Uterus (tissue), 3 donors: ENCODE measurements at regions not wholly inside any gene's neighbourhood (a gene's known extent, or its start where the extent isn't known, plus 50 kb on each side); places are given as distances from the start of the nearest gene placed in this dataset.

Source experiments
- DNase-seq, 2 donors: peaks; one replicate each; pipeline ENCODE4 v3.0.0-alpha.2; 2019 to 2020
- H3K27ac ChIP-seq, 2 donors: fragments of 200-600 bp; sonication (generic); 1 replicate in 1 of 2; 2 replicates in 1 of 2; pipeline ENCODE4 v1.5.1; 2016 to 2018
- H3K27me3 ChIP-seq, 2 donors: fragments of 200-600 bp; sonication (generic); one replicate each; pipeline ENCODE4 v1.5.1; 2018 to 2019; ENCODE audit warnings: control low read depth in 1 of 2
- H3K36me3 ChIP-seq, 2 donors: fragments of 200-600 bp; sonication (generic); one replicate each; pipeline ENCODE4 v1.5.1; 2019; ENCODE audit warnings: control low read depth in 1 of 2
- H3K4me1 ChIP-seq, 2 donors: fragments of 200-600 bp; sonication (generic); one replicate each; pipeline ENCODE4 v1.5.1; 2018 to 2019; ENCODE audit warnings: control low read depth in 1 of 2
- H3K4me3 ChIP-seq, 2 donors: fragments of 200-600 bp; sonication (generic); 1 replicate in 1 of 2; 2 replicates in 1 of 2; pipeline ENCODE4 v1.5.1; 2018 to 2019; ENCODE audit warnings: mild to moderate bottlenecking in 1 of 2
- H3K9me3 ChIP-seq, 2 donors: fragments of 200-600 bp; sonication (generic); one replicate each; pipeline ENCODE4 v1.5.1; 2019; ENCODE audit warnings: control low read depth in 1 of 2
- POLR2A ChIP-seq, 2 donors: fragments of 450-650 bp; IDR thresholded peaks; one replicate each; pipeline ENCODE4 v1.6.1; 2016; ENCODE audit warnings: antibody characterized with exemption in 2 of 2, mild to moderate bottlenecking in 1 of 2, moderate library complexity in 1 of 2
- intact Hi-C: fragments of 100-400 bp; cut with DNase I; formaldehyde crosslinking; loops from one replicate; pipeline ENCODE4 v1.15.1; 2023; ENCODE audit warnings: low total_unique reads
- TF ChIP-seq, protein P1 (sequence below), 4 experiments: fragments of 200-600 bp in 2 of 4; fragments of 450-650 bp in 2 of 4; sonication (generic) in 2 of 4; IDR thresholded peaks; one replicate each; pipeline ENCODE4 v1.5.1; 2016 to 2019; ENCODE audit warnings: antibody characterized with exemption in 4 of 4, mild to moderate bottlenecking in 2 of 4, moderate library complexity in 1 of 4
- donor health status: DM: yes; HTN: yes; CAD: no.

DNA sequence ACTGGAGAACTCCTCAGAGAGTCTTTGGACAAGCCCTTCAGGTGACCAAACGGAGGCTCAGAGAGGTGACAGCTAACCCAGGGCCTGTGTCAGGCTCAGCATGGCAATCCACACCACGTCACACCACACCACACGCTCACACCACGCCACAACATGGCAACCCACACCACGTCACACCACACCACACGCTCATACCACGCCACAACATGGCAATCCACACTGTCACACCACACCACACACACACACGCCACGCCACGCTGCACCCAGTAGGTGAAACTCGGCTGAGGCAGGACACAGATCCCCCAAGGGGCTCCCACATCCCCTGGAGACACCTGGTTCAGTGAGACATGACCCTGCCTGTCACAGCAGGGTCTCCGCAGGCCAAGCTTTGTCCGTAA lies 107.3 kb downstream of the PDGFA start:
- H3K36me3 ChIP-seq: no peaks in the 10 kb centered on the region
- no peaks in the 10 kb centered on the region for H3K4me1 ChIP-seq
- DNase-seq: no peak
- TF ChIP-seq, protein P1, sequence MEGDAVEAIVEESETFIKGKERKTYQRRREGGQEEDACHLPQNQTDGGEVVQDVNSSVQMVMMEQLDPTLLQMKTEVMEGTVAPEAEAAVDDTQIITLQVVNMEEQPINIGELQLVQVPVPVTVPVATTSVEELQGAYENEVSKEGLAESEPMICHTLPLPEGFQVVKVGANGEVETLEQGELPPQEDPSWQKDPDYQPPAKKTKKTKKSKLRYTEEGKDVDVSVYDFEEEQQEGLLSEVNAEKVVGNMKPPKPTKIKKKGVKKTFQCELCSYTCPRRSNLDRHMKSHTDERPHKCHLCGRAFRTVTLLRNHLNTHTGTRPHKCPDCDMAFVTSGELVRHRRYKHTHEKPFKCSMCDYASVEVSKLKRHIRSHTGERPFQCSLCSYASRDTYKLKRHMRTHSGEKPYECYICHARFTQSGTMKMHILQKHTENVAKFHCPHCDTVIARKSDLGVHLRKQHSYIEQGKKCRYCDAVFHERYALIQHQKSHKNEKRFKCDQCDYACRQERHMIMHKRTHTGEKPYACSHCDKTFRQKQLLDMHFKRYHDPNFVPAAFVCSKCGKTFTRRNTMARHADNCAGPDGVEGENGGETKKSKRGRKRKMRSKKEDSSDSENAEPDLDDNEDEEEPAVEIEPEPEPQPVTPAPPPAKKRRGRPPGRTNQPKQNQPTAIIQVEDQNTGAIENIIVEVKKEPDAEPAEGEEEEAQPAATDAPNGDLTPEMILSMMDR (IDR thresholded peaks at IDR 0.05): no peak
- TF ChIP-seq POLR2A (IDR thresholded peaks at IDR 0.05): no peak
- H3K27ac ChIP-seq: no peak overlapping the region
- no peak overlapping the region for H3K4me3 ChIP-seq
- intact Hi-C loops: no loop called here
- H3K27me3 ChIP-seq: no peaks in the 10 kb centered on the region
- no peaks in the 10 kb centered on the region for H3K9me3 ChIP-seq

- no peak for TF ChIP-seq POLR2A (IDR thresholded peaks at IDR 0.05)
- TF ChIP-seq, protein P1 (IDR thresholded peaks at IDR 0.05): no peak
- no peaks in the 10 kb centered on the region for H3K36me3 ChIP-seq
- no peak overlapping the region for H3K27ac ChIP-seq
- H3K9me3 ChIP-seq: no peaks in the 10 kb centered on the region
- no peak overlapping the region for H3K4me3 ChIP-seq
- no peaks in the 10 kb centered on the region for H3K4me1 ChIP-seq
- intact Hi-C loops: no loop called here
- H3K27me3 ChIP-seq: no peaks in the 10 kb centered on the region
- DNase-seq: no peak
These were observed 104.7 kb downstream of the PDGFA start for GRCh38 chr7:414681-415560.

DNA sequence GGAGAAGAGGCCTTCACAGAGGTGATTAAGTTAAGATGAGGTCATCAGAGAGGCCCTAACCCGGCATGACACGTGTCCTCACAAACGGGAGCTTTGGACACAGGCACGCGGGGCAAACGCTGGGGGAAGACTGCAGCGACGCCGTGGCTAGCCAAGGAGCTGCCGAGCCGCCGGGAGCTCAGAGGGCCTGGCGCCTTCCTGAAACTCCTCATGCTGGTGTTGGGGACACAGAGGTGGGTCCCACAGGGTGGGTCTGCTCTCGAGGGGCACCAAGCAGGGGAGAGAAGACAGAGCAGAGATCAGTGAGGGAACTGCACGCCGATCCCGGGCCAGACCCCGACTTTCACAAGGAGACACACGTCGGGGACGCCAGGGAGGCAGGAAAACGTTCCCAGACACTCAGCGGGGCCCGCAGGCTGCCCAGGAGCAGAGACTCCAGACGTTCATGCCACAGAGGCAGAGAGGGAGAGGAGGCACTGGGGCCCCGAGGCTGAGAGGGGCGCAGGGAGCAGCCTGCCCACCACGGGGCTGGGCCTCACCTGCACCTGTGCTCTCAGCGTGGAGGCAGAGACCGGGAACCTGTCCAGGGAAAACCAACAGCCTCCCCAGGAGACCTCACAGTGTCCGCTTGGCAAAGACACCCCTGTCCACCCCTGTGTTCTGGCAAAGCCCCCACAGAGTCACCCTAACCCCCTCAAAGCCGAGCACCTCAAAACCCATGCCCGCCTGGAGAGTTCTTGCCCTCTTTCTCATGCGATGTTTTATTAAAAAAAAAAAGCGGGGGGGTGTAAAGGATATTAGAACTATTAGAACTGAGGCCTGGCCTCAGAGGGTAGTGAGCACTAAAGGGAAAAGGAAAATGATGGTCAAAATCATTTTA lies 103.8 kb downstream of the PDGFA start:
- Histone ChIP-seq H3K4me3 (no peak overlapping the region), H3K9me3 (no peaks in the 10 kb centered on the region), H3K36me3 (no peaks in the 10 kb centered on the region), H3K4me1 (no peaks in the 10 kb centered on the region), H3K27ac (no peak overlapping the region), H3K27me3 (no peaks in the 10 kb centered on the region)
- TF ChIP-seq, protein P1 (IDR thresholded peaks at IDR 0.05): no peak
- intact Hi-C loops: no loop called here
- no peak for DNase-seq

DNA sequence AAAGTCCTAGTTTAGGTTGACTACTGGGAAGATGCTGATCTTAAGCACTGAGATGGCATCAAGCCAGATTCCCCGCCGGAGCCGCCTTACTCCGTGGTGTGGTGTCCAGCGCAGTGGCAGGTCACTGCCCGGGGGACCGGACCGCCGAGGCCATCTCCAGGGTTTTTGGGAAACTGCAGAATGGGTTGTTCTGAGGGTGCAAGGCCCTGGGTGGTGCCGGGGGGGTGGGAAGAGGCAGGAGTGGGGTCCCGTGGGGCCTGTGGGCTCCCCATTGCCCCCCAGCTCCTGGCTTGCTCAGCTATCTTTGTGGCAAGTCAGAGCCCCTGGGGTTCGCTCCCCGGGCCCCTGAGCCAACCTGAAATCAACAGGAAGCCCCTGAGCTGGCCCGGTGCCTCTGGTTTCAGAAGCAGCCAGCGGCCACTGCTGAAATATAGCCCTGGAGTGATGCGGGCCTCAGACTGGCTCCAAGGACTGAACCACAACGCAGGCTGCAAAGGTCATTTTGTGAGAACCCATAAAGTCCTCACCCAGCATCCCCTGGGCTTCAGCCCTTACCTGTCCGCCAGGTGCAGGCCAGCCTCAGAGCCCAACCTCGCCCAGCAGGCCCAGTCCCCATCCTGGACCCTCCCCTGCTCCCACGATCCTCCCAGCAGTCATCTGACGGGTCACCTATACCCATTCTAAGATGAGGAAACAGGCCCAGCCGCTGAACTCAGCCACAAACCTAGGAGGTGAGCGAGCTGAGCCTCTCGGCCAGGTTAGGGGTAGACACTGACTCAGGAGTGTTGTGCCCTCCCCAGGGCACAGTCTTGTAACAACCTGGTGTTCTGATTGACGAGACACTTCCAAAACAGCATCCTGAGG lies 102.7 kb downstream of the PDGFA start:
- no peaks in the 10 kb centered on the region for H3K27me3 ChIP-seq
- DNase-seq: no peak
- H3K9me3 ChIP-seq: no peaks in the 10 kb centered on the region
- no peaks in the 10 kb centered on the region for H3K36me3 ChIP-seq
- H3K27ac ChIP-seq: no peak overlapping the region
- TF ChIP-seq, protein P1 (IDR thresholded peaks at IDR 0.05): no peak
- TF ChIP-seq POLR2A (IDR thresholded peaks at IDR 0.05): no peak
- H3K4me3 ChIP-seq: no peak overlapping the region
- no peaks in the 10 kb centered on the region for H3K4me1 ChIP-seq
- intact Hi-C loops: no loop called here
